HG03378 (cell line): ENCODE measurements at regions not wholly inside any gene's neighbourhood (a gene's known extent, or its start where the extent isn't known, plus 50 kb on each side); places are given as distances from the start of the nearest gene placed in this dataset.
A peak's percentile ranks its signal among the peaks of the same experiment; 100 is the strongest.

Experiments
- ATAC-seq: cut with Tn5 transposase; IDR thresholded peaks from one replicate; pipeline ENCODE4 v1.9.1; 2021; ENCODE audit warnings: mild to moderate bottlenecking, moderate library complexity; ENCODE audit not compliant: unreplicated experiment

DNA sequence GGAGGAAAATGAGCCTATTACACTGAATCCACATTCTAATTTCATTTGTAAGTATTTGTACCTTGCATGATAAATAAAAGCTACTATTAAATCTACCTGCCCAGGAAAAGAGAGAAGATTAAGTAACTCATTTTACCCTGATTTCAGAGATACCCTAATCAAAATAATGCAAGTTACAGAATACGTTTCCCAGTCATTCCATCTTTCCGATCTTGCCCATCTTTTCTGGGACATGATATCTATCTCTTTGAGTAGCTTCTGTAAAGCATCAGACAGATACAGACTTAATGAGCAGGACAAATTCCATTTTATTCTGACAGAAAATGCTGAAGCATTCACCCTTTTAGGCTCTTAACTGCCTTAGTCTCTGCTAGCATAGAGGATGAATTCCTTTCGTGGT is 56.6 kb downstream of the SPRY2 start:
- no peak for ATAC-seq

GRCh38 chr13:80278706-80279105 is 62.2 kb downstream of the SPRY2 start:
- ATAC-seq, result no peak

DNA sequence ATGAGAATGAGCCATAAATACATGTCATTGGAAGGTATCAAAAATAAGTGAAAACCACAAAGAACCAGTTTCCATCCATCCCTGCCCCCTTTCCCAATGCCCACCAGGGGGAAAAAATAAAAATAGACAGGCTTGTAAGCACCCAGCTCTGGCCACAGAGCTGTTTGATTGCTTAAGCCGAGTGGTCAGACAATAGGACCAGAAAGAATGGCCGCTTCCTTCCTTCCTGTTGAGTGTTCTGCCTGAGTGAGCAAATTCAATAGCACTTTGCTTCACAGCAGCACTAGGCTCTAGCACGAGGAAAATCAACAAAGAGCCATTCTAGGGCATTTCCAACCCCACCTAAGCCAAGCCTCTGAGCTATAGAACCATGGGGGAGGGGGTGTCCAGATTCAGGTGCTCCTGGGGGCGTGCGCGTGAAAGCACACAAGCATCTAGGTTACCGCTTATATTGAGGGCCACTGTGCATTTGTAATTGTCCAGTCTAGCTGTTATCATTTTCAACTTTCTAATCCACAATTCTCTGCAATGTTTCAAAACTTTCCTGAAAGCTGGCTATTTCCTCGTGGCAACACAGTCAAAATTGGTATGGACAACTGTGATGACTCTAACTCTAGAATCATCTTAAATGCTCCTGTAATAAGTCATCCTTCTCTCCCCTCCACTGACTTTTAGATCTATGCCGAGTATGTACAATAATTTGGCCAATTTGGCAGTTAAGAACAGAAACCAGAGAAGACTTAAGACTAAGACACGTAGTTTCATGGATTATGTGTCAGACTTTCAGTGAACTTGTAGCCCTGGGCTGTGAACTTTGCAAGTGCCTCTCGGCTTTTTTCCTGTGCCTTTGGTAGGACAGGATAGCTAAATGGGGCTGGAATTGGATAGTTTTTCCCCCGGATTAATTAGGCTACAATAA is 64.3 kb downstream of the SPRY2 start:
- no peak for ATAC-seq

DNA sequence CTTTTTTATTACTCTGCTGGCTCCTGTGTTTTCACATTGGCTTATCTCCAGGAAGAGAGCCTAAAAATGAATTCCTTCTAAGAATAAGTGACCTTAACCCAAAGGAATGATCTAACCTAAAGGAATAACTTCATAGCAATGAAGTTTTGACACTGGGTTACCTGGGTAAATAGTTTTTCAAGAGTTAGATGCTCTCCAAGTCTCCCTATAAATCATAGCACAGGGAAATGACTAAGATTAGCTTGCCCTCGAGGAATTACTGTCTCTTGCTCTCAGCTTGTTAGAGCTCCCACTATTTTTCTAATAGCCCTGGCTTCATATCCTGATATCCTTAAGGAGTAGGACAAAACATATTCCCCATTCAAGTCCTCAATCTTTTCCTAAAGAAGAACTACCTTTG is 66.3 kb downstream of the SPRY2 start:
- ATAC-seq, result no peak

- no peak for ATAC-seq
These were observed 67.2 kb downstream of the SPRY2 start for GRCh38 chr13:80273718-80274117.

GRCh38 chr13:80265348-80265747 is 75.6 kb downstream of the SPRY2 start:
- ATAC-seq, result no peak

- no peak for ATAC-seq
These were observed 77.0 kb downstream of the SPRY2 start for GRCh38 chr13:80263745-80264513.

DNA sequence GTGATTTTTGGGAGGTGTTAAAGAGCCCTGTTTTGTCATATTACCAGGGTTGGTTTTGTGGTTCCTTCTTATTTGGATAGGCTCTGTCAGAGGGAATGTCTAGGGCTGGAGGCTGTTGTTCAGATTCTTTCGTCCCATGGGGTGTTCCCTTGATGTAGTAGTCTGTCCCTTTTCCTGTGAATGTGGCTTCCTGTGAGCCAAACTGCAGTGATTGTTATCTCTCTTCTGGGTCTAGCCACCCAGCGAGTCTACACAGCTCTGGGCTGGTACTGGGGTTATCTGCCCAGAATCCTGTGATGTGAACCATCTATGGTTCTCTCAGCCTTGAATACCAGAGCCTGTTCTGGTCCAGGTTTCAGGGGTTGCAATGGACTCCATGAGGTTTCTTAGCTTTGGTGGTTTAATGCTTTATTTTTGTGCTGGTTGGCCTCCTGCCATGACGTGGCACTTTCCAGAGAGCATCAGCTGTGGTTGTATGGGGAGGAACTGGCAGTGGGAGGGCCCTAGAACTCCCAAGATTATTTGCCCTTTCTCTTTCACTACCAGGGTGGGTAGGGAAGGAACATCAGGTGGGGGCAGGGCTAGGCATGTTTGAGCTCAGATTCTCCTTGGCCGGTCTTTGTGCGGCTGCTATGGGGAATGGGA is 78.8 kb downstream of the SPRY2 start:
- ATAC-seq, result no peak

- ATAC-seq, result peak; percentile 71
These were observed 81.8 kb downstream of the SPRY2 start for GRCh38 chr13:80259159-80259558.

DNA sequence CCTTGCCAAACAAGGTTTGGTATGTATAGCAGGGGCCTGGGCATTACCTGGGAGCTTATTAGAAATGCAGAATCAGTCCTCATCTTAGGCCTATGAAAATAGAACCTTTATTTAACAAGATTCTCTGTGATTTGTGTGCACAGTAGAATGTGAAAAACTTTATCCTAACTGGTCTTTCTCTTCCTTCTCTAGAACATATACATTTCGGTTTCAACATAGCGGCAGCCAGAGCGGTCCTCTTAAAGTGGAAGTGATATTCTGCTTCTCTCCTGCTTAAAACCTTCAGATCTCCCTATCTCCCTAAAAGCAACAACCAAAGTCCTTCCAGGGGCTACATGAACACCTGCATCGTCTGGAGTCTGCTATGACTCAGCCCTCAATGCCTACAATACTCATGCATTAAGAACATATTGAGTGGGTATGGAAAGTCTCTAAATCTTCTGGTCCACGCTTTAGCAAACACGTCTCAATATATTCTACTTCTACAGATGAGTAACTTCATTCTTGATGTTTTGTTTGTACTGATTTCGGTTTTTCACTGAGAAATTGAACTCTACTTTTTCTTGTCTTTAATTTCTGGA is 84.5 kb downstream of the SPRY2 start:
- ATAC-seq, result peak; percentile 86

DNA sequence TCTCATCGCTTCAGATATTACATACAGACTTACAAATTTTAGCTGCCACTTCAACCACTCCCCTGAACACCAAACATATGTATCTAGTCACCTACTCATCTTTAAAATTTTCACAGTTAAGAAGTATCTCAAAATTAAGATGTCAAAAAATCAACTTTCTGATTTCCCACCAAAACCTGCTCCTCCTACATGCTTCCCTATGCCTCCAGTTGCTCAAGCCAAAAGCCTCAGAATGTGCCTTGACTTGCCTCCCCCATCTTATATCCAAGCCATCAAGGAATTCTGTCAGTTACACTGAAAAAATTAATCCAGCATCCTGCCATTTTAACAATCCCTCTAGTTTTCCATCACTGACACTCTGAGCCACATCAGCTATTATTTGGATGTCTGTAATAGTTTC is 85.0 kb downstream of the SPRY2 start:
- ATAC-seq, result no peak

DNA sequence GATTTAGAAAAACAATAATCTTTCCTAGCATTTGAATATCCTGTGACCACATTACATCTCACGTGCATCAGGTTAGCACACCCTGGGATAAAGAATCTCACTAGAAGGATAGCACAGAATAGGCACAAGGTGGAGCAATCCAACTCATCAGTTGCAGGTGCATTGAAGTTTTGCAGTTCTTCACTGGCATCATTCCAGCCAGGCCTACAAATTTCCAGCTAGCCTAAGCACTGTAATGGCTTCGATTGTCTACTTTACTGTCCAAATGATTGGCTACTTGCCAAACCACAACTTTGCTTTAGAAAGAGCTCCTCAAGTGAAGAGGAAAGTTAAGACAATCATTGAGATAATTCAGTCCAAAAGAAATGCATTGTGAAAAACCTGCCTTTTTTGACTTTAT is 89.5 kb downstream of the SPRY2 start:
- ATAC-seq, result no peak

DNA sequence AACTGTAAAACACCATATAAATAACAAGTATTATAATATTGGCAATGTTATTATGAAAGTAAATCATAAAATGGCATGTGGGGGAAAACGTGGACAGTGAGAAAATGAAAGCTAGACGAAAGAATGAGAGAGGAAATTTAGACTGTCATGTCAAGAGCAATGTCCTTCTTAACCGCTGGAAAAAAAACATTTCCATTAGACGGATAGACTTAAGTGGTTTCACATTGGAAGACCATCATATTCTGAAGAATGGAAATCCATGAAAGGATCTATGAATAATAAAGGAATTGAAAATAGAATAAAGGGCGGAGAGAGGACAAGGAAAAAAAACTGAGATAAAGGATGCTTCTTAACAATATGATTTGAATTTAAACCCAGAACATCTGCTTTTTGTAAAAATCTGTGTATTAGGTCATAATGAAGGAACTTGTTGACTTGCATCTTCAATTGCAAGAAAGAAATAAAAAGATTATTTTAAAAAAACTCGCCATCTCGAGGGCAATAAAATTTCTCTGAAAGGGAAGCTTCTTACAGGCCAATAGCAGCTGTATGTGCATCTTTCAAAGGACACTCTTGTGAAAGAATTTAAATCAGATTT is 90.6 kb downstream of the SPRY2 start:
- no peak for ATAC-seq

- no peak for ATAC-seq
These were observed 91.3 kb downstream of the SPRY2 start for GRCh38 chr13:80249516-80250212.

DNA sequence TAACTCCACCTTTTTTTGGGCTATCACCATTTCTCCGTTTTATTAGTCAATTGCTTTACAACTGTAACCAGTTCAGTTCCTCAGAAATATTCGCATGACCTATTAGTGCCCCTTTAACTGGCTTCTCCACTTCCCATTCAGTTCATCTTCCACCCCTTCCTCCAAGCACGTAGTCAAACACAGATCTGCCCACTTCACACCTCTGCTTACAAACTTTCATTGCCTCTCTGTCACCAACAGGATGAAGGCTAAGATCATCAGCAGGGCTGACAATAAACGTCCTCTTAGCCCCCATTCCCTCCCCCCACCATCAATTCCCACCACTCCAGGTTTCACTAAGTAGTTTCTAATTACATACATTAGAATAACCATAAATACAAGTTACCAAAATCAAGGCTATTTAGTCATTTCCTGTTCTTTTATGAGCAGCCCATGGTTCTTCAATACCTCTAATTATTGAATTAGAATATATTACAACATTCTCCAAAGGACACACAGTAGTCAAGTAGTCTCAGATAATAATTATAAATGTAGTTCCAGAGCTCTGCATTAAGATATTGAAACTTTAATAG is 95.7 kb downstream of the SPRY2 start:
- ATAC-seq, result no peak

GRCh38 chr13:80244574-80244973 is 96.4 kb downstream of the SPRY2 start:
- ATAC-seq, result no peak

DNA sequence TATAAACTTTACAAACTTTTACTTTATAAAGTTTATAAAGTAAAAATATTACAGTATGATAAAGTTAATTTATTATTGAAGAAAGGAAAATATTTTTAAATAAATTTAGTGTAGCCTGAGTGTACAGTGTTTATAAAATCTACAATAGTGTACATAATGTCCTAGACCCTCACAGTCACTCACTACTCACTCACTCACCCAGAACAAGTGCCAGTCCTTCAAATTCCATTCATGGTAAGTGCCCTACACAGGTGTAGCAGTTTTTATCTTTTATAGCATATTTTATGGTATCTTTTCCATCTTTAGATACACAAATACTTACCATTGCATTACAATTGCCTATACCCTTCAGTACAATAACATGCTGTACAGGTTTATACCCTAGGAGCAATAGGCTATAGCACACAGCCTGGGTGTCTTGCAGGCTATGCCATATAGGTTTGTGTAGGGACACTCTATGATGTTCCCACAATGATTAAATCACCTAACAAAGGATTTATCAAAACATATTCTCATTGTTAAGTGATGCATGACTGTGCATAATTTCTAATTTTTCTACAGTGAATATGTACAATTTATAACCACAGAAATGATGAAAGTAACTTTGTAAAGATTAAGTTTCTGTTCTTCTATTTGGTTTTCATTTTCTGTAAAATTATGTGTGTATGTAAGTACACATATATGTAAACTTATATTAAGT is 98.0 kb downstream of the SPRY2 start:
- ATAC-seq, result no peak

GRCh38 chr13:80239571-80240255 is 101.2 kb downstream of the SPRY2 start:
- no peak for ATAC-seq

GRCh38 chr13:80239116-80239515 is 101.8 kb downstream of the SPRY2 start:
- ATAC-seq, result no peak
